ENCODE measurements at regions not wholly inside any gene's neighbourhood (a gene's known extent, or its start where the extent isn't known, plus 50 kb on each side); places are given as distances from the start of the nearest gene placed in this dataset.

DNA sequence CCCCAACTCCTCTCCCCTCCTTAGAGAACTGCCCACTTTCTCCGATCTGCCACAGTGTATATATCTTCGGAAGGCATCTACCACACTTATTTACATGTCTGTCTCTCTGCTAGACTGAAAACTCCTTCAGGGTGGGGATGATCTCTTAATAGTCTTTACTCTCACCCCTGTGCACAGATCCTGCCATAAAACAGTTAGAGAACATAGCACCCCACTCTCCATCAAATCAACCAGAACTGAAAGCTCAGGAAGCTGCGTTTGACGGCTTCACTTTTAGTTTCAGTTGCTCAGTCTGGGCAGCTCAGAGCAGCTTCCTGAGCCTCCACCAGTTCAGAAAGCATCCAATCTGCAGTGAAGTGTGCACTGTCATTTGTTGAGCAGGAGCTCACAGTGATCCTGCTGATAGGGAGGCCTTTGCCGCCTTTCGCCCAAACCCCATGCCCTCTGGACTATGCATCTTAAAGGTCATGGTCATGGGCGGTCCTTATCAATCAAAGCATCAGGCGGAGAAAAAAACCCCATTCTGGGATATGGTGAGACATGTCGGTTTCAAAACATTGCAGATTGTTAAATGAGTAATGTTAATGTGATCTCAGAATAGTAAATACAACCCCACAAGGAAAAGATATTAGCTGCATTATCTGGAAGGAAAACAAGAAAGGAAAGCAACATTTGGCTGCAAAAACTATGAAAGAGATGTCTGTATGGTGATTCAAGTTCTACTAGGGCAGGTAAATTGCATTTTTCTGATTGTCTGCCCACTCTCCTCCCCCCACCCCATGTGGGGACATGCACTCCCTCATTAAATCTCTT is 167.1 kb upstream of the ADO start:
- no TSS peak for BruUV-seq (replicated peaks)

DNA sequence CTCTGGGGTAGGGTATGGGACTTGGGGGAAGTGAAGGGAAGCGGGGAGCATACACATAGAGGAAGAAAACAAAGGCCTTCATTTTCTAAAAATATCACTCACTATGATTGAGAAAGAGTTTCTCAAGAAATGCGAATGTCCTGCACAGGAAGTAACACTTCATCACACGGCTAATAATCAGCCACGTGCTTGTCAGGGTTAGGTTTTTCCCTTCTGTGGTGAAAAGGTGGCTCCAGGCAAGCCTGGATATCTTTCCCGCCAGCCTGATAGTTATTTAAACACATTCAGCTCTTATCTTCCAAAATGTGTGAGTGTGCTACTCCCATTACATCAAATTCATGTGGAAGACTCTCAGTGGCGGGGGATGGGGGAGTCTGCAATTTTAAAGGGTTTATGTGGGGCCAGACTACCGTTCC is 166.4 kb upstream of the ADO start:
- BruUV-seq (replicated peaks): no TSS peak

More for the DNA sequence above, 167.1 kb upstream of the ADO start:
- no peaks in the 10 kb centered on the region for H3K27me3 ChIP-seq (ENCODE audit: control insufficient read depth in 2 of 2, insufficient read depth in 2 of 2, low read length in 2 of 2)
- ChIA-PET POLR2A (no interaction called here), CTCF (interaction anchor here (0.5 to 1.9 kb wide), 6 partner anchors 27 to 520 kb away, joined by 3 to 8 read pairs (median 4); no protein-coding TSS in a partner anchor)
- no peak overlapping the region for H3K27ac ChIP-seq (ENCODE audit: insufficient read depth, low read depth, low read length)
- H3K9ac ChIP-seq (replicated peaks; ENCODE audit: extremely low read depth, insufficient read depth, low read length): no peak overlapping the region
- no peaks in the 10 kb centered on the region for H3K36me3 ChIP-seq (ENCODE audit: control insufficient read depth in 2 of 2, extremely low read depth in 1 of 2, insufficient read depth in 2 of 2, low read length in 2 of 2)
- H3K9me3 ChIP-seq (replicated peaks; ENCODE audit: control insufficient read depth, insufficient read depth, low read length): no peaks in the 10 kb centered on the region
- FAIRE-seq: peak; percentile 67
- peak overlapping the region; percentile 48 for H3K4me2 ChIP-seq (ENCODE audit: insufficient read depth, low read length)
- dilution Hi-C loops (cut with MboI; ENCODE audit: extremely low pct_ligation_motif_present, low sequenced_read_pairs) (no loop called here), intact Hi-C loops (cut with micrococcal nuclease) (no loop called here)
- H4K20me1 ChIP-seq (replicated peaks; ENCODE audit: control insufficient read depth, extremely low read depth, insufficient read depth, low read length): no peaks in the 10 kb centered on the region
- H3K4me3 ChIP-seq (replicated peaks in 1 of 3; ENCODE audit: insufficient read depth in 1 of 3, low read depth in 1 of 3, low read length in 3 of 3): no peak overlapping the region
- TF ChIP-seq EZH2 (IDR thresholded peaks at IDR 0.05; ENCODE audit: borderline replicate concordance, low read depth, low read length, severe bottlenecking): no peak
- peak; percentile 58 for TF ChIP-seq GATA2 (IDR thresholded peaks at IDR 0.05; ENCODE audit: insufficient read depth, insufficient read length, low read depth, low read length)
- no peaks in the 10 kb centered on the region for H3K9me1 ChIP-seq (replicated peaks; ENCODE audit: control insufficient read depth, extremely low read depth, insufficient read depth, low read length)
- peaks cover 5% of the 10 kb centered on the region for H3K4me1 ChIP-seq (ENCODE audit: control insufficient read depth, extremely low read depth, insufficient read depth, low read length)
- DNase-seq (ENCODE audit: low read depth, low spot score): peak; percentile 3
- H2AFZ ChIP-seq (ENCODE audit: low read depth, low read length): peak overlapping the region; percentile 70
- no peaks in the 10 kb centered on the region for H3K79me2 ChIP-seq (ENCODE audit: control insufficient read depth, insufficient read depth, low read length)

More for the DNA sequence above, 166.4 kb upstream of the ADO start:
- no peaks in the 10 kb centered on the region for H4K20me1 ChIP-seq (replicated peaks; ENCODE audit: control insufficient read depth, extremely low read depth, insufficient read depth, low read length)
- no peaks in the 10 kb centered on the region for H3K27me3 ChIP-seq (ENCODE audit: control insufficient read depth in 2 of 2, insufficient read depth in 2 of 2, low read length in 2 of 2)
- no peak overlapping the region for H3K4me2 ChIP-seq (ENCODE audit: insufficient read depth, low read length)
- DNase-seq (ENCODE audit: low read depth, low spot score) (no peak), FAIRE-seq (no peak)
- H3K9me1 ChIP-seq (replicated peaks; ENCODE audit: control insufficient read depth, extremely low read depth, insufficient read depth, low read length): no peaks in the 10 kb centered on the region
- TF ChIP-seq, protein P1, sequence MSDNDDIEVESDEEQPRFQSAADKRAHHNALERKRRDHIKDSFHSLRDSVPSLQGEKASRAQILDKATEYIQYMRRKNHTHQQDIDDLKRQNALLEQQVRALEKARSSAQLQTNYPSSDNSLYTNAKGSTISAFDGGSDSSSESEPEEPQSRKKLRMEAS (IDR thresholded peaks at IDR 0.05; ENCODE audit: insufficient read depth, insufficient read length): no peak
- TF ChIP-seq EZH2 (IDR thresholded peaks at IDR 0.05; ENCODE audit: borderline replicate concordance, low read depth, low read length, severe bottlenecking) (no peak), POLR2AphosphoS5 (IDR thresholded peaks at IDR 0.05; ENCODE audit: insufficient read depth, low read depth, low read length) (no peak), JUN (IDR thresholded peaks at IDR 0.05; ENCODE audit: borderline replicate concordance, insufficient read depth, insufficient read length, low read depth) (no peak), FOS (IDR thresholded peaks at IDR 0.05; ENCODE audit: borderline replicate concordance, insufficient read depth, low read length) (no peak), MYC (IDR thresholded peaks at IDR 0.05; ENCODE audit: low read depth, low read length) (no peak), GATA2 (IDR thresholded peaks at IDR 0.05; ENCODE audit: insufficient read depth, insufficient read length, low read depth, low read length) (no peak), CTCF (IDR thresholded peaks at IDR 0.05; ENCODE audit: extremely low read depth in 1 of 2, insufficient read depth in 1 of 2, low read depth in 1 of 2, low read length in 2 of 2) (no peak), POLR2A (IDR thresholded peaks at IDR 0.05; ENCODE audit: low read depth, low read length) (no peak)
- ChIA-PET CTCF (interaction anchor here (0.5 to 1.9 kb wide), 5 partner anchors 60 to 520 kb away, joined by 3 to 8 read pairs (median 6); no protein-coding TSS in a partner anchor), POLR2A (no interaction called here)
- no peak overlapping the region for H3K9ac ChIP-seq (replicated peaks; ENCODE audit: extremely low read depth, insufficient read depth, low read length)
- no peaks in the 10 kb centered on the region for H3K9me3 ChIP-seq (replicated peaks; ENCODE audit: control insufficient read depth, insufficient read depth, low read length)
- H3K4me3 ChIP-seq (replicated peaks in 1 of 3; ENCODE audit: insufficient read depth in 1 of 3, low read depth in 1 of 3, low read length in 3 of 3): no peak overlapping the region
- H3K79me2 ChIP-seq (ENCODE audit: control insufficient read depth, insufficient read depth, low read length): no peaks in the 10 kb centered on the region
- H3K4me1 ChIP-seq (ENCODE audit: control insufficient read depth, extremely low read depth, insufficient read depth, low read length): peaks cover 5% of the 10 kb centered on the region
- no peak overlapping the region for H2AFZ ChIP-seq (ENCODE audit: low read depth, low read length)
- H3K27ac ChIP-seq (ENCODE audit: insufficient read depth, low read depth, low read length): no peak overlapping the region
- H3K36me3 ChIP-seq (ENCODE audit: control insufficient read depth in 2 of 2, extremely low read depth in 1 of 2, insufficient read depth in 2 of 2, low read length in 2 of 2): no peaks in the 10 kb centered on the region
- dilution Hi-C loops (cut with MboI; ENCODE audit: extremely low pct_ligation_motif_present, low sequenced_read_pairs) (no loop called here), intact Hi-C loops (cut with micrococcal nuclease) (no loop called here)
